Memory B cell (primary cell): ENCODE measurements at regions not wholly inside any gene's neighbourhood (a gene's known extent, or its start where the extent isn't known, plus 50 kb on each side); places are given as distances from the start of the nearest gene placed in this dataset.

Source experiments
- ATAC-seq: fragments of 150-1000 bp; cut with Tn5 transposase; 2 replicates; pipeline ENCODE4 v1.10.0; 2021; ENCODE audit warnings: low read depth, mild to moderate bottlenecking, moderate library complexity
- DNase-seq, 2 donors: peaks; one replicate each; pipeline ENCODE4 v3.0.0; 2022; ENCODE audit warnings: low spot score in 2 of 2
- H3K27ac Mint-ChIP-seq: one replicate; pipeline ENCODE4 v1.8.0; 2022; ENCODE audit warnings: mild to moderate bottlenecking, moderate library complexity, mixed read lengths
- H3K27me3 Mint-ChIP-seq: one replicate; pipeline ENCODE4 v1.8.0; 2022; ENCODE audit warnings: mixed read lengths
- H3K36me3 Mint-ChIP-seq: one replicate; pipeline ENCODE4 v1.8.0; 2022; ENCODE audit warnings: mild to moderate bottlenecking, mixed read lengths
- H3K4me1 Mint-ChIP-seq: one replicate; pipeline ENCODE4 v1.8.0; 2022; ENCODE audit warnings: mixed read lengths
- H3K4me3 Mint-ChIP-seq: one replicate; pipeline ENCODE4 v1.8.0; 2022; ENCODE audit warnings: mild to moderate bottlenecking, moderate library complexity, mixed read lengths
- H3K9me3 Mint-ChIP-seq: one replicate; pipeline ENCODE4 v1.8.0; 2022; ENCODE audit warnings: mixed read lengths

DNA sequence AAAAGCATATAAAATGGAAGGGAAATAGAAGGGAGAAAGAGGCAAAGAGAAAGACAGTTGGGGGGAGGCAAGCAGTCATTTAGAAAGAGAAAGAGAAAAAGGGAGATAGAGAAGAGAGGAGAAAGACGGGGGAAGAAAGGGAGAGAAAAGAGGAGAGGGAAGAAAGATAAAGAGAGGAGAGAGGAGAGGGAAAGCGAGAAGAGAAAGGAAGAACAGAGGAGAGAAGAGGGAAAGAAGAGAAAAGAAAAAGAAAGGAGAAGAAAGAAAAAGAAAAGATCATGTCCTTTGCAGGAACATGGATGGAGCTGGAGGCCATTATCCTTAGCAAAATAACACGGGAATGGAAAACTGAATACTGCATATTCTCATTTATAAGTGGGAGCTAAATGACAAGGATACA, 247.7 kb downstream of the MIAT start:
- Mint-ChIP-seq H3K36me3 (peaks cover 3% of the 10 kb centered on the region), H3K27me3 (peaks cover 5% of the 10 kb centered on the region), H3K4me1 (peaks cover 16% of the 10 kb centered on the region), H3K9me3 (peaks cover 2% of the 10 kb centered on the region), H3K27ac (no peak overlapping the region), H3K4me3 (no peak overlapping the region)
- ATAC-seq (no peak), DNase-seq (no peak)

DNA sequence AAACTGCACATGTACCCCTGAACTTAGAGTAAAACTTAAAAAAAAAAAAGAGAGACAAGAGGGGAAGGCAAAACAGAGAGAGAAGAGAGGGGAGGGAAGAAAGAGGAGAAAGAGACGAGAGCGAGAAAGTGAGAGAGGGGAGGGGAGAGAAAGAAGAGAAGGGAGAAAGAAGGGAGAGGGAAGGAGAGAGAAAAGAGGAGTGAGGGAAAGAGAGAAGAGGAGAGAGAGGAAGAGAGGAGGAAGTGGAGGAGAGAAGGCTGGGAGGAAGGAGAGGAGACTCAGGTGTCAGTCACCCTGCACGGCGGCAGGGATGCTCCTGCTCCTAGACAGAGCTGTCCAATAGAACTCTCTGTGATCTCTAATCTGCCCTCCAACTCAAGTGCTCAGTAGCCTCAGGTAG, 248.3 kb downstream of the MIAT start:
- Mint-ChIP-seq H3K4me3 (no peak overlapping the region), H3K27me3 (peaks cover 3% of the 10 kb centered on the region), H3K4me1 (peaks cover 16% of the 10 kb centered on the region), H3K36me3 (peaks cover 3% of the 10 kb centered on the region), H3K27ac (no peak overlapping the region), H3K9me3 (peaks cover 2% of the 10 kb centered on the region)
- ATAC-seq (no peak), DNase-seq (no peak)

- Mint-ChIP-seq H3K36me3 (peaks cover 3% of the 10 kb centered on the region), H3K27me3 (peaks cover 3% of the 10 kb centered on the region), H3K9me3 (peaks cover 2% of the 10 kb centered on the region), H3K4me1 (peaks cover 16% of the 10 kb centered on the region), H3K4me3 (no peak overlapping the region), H3K27ac (no peak overlapping the region)
- no peak for ATAC-seq
- no peak for DNase-seq
These were observed 249.1 kb downstream of the MIAT start for GRCh38 chr22:26906464-26906863.

DNA sequence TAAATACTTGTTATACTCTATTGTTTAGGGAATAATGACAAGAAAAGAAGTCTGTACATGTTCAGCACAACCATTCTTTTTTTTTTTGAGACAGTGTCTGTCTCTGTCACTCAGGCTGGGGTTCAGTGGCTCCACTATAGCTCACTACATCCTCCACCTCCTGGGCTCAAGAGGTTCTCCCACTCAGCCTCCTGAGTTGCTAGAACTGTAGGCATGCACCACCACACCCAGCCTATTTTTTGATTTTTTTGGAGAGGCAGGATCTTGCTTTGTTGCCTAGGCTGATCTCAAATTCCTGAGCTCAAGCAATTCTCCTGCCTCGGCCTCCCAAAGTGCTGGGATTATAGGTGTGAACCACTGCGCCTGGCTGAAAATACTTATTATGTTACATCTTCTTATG, 250.0 kb downstream of the MIAT start:
- H3K36me3 Mint-ChIP-seq = peaks cover 3% of the 10 kb centered on the region
- peaks cover 2% of the 10 kb centered on the region for H3K9me3 Mint-ChIP-seq
- no peak overlapping the region for H3K27ac Mint-ChIP-seq
- peaks cover 16% of the 10 kb centered on the region for H3K4me1 Mint-ChIP-seq
- no peak overlapping the region for H3K4me3 Mint-ChIP-seq
- ATAC-seq (no peak), DNase-seq (no peak)
- peaks cover 3% of the 10 kb centered on the region for H3K27me3 Mint-ChIP-seq

DNA sequence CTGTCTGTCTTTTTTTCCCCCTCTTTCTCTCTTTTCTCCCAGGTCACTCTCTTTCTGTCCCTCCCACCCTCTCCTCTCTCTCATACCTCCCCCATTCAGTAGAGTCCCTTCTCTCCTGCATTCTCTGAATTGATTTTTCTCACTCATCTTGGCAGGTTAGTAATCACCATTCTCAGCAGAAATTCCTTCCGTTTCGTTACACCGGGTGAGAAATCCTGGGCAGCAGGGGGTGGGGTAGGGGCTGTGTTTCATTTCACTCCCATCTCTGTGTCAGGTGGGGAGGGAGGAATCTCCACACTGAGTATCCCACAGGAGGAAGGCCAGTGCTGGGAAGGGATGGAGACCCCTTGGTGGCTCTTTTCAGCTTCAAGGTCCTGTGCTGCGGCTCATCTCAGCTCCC, 253.5 kb downstream of the MIAT start:
- Mint-ChIP-seq H3K27me3 (peaks cover 6% of the 10 kb centered on the region), H3K27ac (no peak overlapping the region), H3K4me1 (no peaks in the 10 kb centered on the region), H3K36me3 (peaks cover 4% of the 10 kb centered on the region), H3K9me3 (peaks cover 2% of the 10 kb centered on the region), H3K4me3 (no peak overlapping the region)
- ATAC-seq (no peak), DNase-seq (no peak)

DNA sequence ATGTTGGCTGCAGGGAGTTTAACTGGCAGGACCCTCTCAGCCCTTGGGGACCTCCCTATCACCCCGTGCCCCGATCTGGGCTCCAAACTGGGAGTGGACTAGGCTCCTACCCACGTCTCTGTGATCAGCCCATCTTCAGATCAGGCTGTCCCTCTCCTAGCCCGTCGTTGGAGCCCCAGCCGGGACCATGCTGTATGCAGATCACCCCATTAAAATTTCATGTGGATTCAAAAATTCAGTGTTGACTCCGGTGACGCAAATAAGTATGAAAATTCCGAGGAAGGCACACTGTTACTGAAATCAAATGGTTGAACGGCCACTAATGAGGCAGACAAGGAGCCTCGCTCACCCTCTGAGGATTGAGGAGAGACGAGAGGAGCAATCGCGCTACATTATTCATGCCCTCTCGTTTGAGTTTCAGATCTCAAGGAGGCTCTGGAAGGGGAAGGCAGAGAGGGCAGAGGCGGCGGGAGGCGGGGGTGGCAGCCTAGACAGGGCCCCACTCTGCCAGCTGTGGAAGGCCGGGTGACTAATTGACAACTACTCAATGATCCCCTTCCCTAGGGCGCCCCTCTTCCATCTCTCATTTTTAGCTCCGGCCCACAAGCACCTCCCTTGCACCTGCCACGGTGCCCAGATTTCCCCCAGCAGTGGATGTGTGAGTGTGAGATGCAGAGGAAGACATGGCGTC, 255.4 kb downstream of the MIAT start:
- no peak for ATAC-seq
- peaks cover 4% of the 10 kb centered on the region for H3K36me3 Mint-ChIP-seq
- H3K4me1 Mint-ChIP-seq = no peaks in the 10 kb centered on the region
- peaks cover 2% of the 10 kb centered on the region for H3K9me3 Mint-ChIP-seq
- peaks cover 11% of the 10 kb centered on the region for H3K27me3 Mint-ChIP-seq
- no peak overlapping the region for H3K27ac Mint-ChIP-seq
- no peak overlapping the region for H3K4me3 Mint-ChIP-seq
- DNase-seq = no peak

GRCh38 chr22:26914519-26915185, 257.3 kb downstream of the MIAT start:
- Mint-ChIP-seq H3K36me3 (peaks cover 2% of the 10 kb centered on the region), H3K27me3 (peaks cover 12% of the 10 kb centered on the region), H3K9me3 (no peaks in the 10 kb centered on the region), H3K4me1 (no peaks in the 10 kb centered on the region), H3K27ac (no peak overlapping the region), H3K4me3 (no peak overlapping the region)
- DNase-seq = no peak
- ATAC-seq = no peak

- no peak overlapping the region for H3K4me3 Mint-ChIP-seq
These were observed 258.8 kb downstream of the MIAT start for GRCh38 chr22:26916236-26916635.

DNA sequence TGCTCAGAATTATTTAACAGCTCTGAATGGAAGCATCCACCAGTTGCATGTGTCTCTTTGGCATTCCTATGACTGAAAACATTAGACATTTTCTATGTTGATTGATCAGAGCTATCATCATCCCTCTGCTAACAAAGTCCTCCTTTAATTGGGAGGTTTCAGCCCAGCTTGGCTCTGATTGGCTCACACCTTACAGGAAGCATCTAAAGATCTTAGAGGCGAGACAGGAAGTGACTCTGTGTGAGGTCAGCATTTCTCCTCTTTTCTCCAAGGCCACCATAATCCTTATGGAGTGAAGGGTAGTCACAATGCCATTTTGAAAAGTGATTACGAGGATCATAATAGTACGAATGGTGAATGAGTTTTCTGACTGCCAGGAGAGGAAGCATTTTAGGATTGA, 260.8 kb downstream of the MIAT start:
- no peak for DNase-seq
- Mint-ChIP-seq H3K4me3 (no peak overlapping the region), H3K27ac (no peak overlapping the region), H3K36me3 (peaks cover 2% of the 10 kb centered on the region), H3K9me3 (no peaks in the 10 kb centered on the region), H3K4me1 (no peaks in the 10 kb centered on the region), H3K27me3 (peaks cover 12% of the 10 kb centered on the region)
- no peak for ATAC-seq

More at GRCh38 chr22:26916236-26916635, 258.8 kb downstream of the MIAT start:
- ATAC-seq (no peak), DNase-seq (no peak)
- no peaks in the 10 kb centered on the region for H3K4me1 Mint-ChIP-seq
- H3K27me3 Mint-ChIP-seq = peaks cover 11% of the 10 kb centered on the region
- no peak overlapping the region for H3K27ac Mint-ChIP-seq
- no peaks in the 10 kb centered on the region for H3K9me3 Mint-ChIP-seq
- peaks cover 2% of the 10 kb centered on the region for H3K36me3 Mint-ChIP-seq

GRCh38 chr22:26921726-26922125, 264.3 kb downstream of the MIAT start:
- H3K36me3 Mint-ChIP-seq = no peaks in the 10 kb centered on the region
- ATAC-seq (no peak), DNase-seq (no peak)
- no peak overlapping the region for H3K4me3 Mint-ChIP-seq
- no peaks in the 10 kb centered on the region for H3K4me1 Mint-ChIP-seq
- H3K27ac Mint-ChIP-seq = no peak overlapping the region
- H3K9me3 Mint-ChIP-seq = no peaks in the 10 kb centered on the region
- H3K27me3 Mint-ChIP-seq = peaks cover 9% of the 10 kb centered on the region

DNA sequence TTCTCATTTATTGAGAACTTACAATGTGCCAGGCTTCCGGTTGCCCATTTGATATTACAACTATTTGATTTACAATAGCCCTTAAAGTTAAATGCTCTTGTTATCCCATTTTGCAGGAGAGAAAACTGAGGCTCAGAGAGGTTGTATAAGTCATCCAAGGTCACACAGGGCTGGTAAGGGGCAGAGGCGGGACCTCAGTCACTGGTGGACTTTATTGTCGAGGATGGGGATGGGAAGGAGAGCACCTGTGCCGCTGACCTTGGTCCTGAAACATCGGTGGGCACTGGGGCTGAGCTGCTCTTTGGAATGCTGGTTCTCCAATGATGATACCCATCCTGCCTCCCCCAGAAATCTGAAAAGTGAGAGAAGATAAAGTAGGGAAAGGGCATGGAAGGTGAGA, 265.4 kb downstream of the MIAT start:
- Mint-ChIP-seq H3K9me3 (no peaks in the 10 kb centered on the region), H3K27ac (no peak overlapping the region), H3K4me1 (no peaks in the 10 kb centered on the region), H3K36me3 (no peaks in the 10 kb centered on the region), H3K27me3 (peaks cover 10% of the 10 kb centered on the region), H3K4me3 (no peak overlapping the region)
- ATAC-seq (no peak), DNase-seq (no peak)

- Mint-ChIP-seq H3K4me3 (no peak overlapping the region), H3K36me3 (no peaks in the 10 kb centered on the region), H3K4me1 (no peaks in the 10 kb centered on the region), H3K9me3 (no peaks in the 10 kb centered on the region), H3K27ac (no peak overlapping the region), H3K27me3 (peaks cover 9% of the 10 kb centered on the region)
- ATAC-seq = no peak
- no peak for DNase-seq
These were observed 266.1 kb downstream of the MIAT start for GRCh38 chr22:26923531-26923930.

DNA sequence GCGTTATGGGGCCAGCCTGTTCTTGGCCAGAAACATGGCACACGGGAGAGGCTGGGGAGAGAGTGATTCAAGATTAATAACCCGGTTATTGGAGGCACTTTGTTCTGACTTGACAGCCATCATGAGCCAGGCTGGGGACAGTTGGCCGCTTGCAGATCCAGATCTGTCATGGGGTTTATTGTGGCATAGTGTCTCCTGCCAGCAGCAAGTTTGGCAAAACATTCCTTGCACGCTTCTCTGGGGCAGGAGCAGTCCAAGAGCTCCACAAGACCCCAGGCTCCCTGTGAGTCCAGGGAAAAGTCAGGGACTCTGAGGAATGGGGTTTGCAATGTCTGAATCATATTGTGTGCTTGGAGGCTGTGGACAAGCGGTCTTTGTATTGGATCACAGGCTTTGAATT, 270.4 kb downstream of the MIAT start:
- DNase-seq = no peak
- H3K9me3 Mint-ChIP-seq = no peaks in the 10 kb centered on the region
- peaks cover 11% of the 10 kb centered on the region for H3K27me3 Mint-ChIP-seq
- H3K4me3 Mint-ChIP-seq = no peak overlapping the region
- no peaks in the 10 kb centered on the region for H3K4me1 Mint-ChIP-seq
- no peak for ATAC-seq
- H3K36me3 Mint-ChIP-seq = no peaks in the 10 kb centered on the region
- H3K27ac Mint-ChIP-seq = no peak overlapping the region

GRCh38 chr22:26931471-26931870, 274.1 kb downstream of the MIAT start:
- peaks cover 10% of the 10 kb centered on the region for H3K27me3 Mint-ChIP-seq
- no peaks in the 10 kb centered on the region for H3K36me3 Mint-ChIP-seq
- DNase-seq (no peak), ATAC-seq (no peak)
- H3K4me3 Mint-ChIP-seq = no peak overlapping the region
- peaks cover 2% of the 10 kb centered on the region for H3K9me3 Mint-ChIP-seq
- no peaks in the 10 kb centered on the region for H3K4me1 Mint-ChIP-seq
- H3K27ac Mint-ChIP-seq = no peak overlapping the region

DNA sequence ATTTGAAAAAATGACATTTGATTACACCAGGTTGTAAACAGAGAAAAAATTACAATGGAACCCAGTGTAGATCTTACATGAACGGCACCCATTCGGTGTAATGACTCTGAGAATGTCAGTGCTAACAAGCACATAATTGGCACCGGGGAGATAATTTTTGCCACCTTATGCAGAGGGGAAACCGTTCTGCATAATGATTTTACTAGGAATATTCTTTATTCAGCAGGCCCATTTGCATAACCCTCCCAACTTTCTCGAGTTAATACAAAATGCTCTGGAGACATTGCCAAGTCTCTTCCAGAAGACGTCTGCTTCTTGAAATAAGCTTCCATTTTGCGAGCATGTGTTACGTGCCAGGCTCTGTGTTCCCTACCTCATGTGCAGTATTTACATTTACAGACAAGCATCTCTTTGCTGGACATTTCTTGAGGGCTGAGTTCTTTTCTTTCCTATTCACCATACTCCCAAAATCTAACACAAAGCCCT, 275.8 kb downstream of the MIAT start:
- no peak overlapping the region for H3K4me3 Mint-ChIP-seq
- DNase-seq = no peak
- no peak for ATAC-seq

More for the DNA sequence above, 275.8 kb downstream of the MIAT start:
- peaks cover 5% of the 10 kb centered on the region for H3K9me3 Mint-ChIP-seq
- H3K27me3 Mint-ChIP-seq = peaks cover 8% of the 10 kb centered on the region
- H3K36me3 Mint-ChIP-seq = peaks cover 3% of the 10 kb centered on the region
- H3K27ac Mint-ChIP-seq = no peak overlapping the region
- no peaks in the 10 kb centered on the region for H3K4me1 Mint-ChIP-seq
